Upper lobe of left lung (tissue), 6 donors: ENCODE measurements at regions not wholly inside any gene's neighbourhood (a gene's known extent, or its start where the extent isn't known, plus 50 kb on each side); places are given as distances from the start of the nearest gene placed in this dataset.

Experiments
- ATAC-seq, 2 donors: fragments of 200-7000 bp; cut with Tn5 transposase; one replicate each; pipeline ENCODE4 v1.9.1; 2022; ENCODE audit warnings: mild to moderate bottlenecking in 2 of 2, moderate library complexity in 2 of 2; ENCODE audit not compliant: low FRiP score in 2 of 2
- DNase-seq, 2 donors: peaks; one replicate each; pipeline ENCODE4 v3.0.0-alpha.2; 2019 to 2020
- H3K27ac ChIP-seq, 4 donors: fragments of 200-600 bp; sonication (generic); one replicate each; pipeline ENCODE4 v1.5.1; 2016 to 2019
- H3K27me3 ChIP-seq, 4 donors: fragments of 200-600 bp; sonication (generic); one replicate each; pipeline ENCODE4 v1.5.1; 2017 to 2019
- H3K36me3 ChIP-seq, 4 donors: fragments of 200-600 bp; sonication (generic); one replicate each; pipeline ENCODE4 v1.5.1; 2016 to 2019
- H3K4me1 ChIP-seq, 4 donors: fragments of 200-600 bp; sonication (generic); one replicate each; pipeline ENCODE4 v1.5.1; 2018 to 2019
- H3K4me3 ChIP-seq, 4 donors: fragments of 200-600 bp; sonication (generic); one replicate each; pipeline ENCODE4 v1.5.1; 2017 to 2019; ENCODE audit warnings: mild to moderate bottlenecking in 2 of 4, moderate library complexity in 1 of 4
- H3K9me3 ChIP-seq, 4 donors: fragments of 200-600 bp; sonication (generic); one replicate each; pipeline ENCODE4 v1.5.1; 2018 to 2019
- CTCF ChIP-seq, 6 experiments: fragments of 450-650 bp in 4 of 6; fragments of 200-600 bp in 2 of 6; sonication (generic) in 2 of 6; IDR thresholded peaks; one replicate each; pipeline ENCODE4 v1.5.1; 2016 to 2019; ENCODE audit warnings: antibody characterized with exemption in 6 of 6
- EP300 ChIP-seq, 4 donors: sonication (generic); formaldehyde crosslinking; IDR thresholded peaks; one replicate each; pipeline ENCODE4 v1.5.1; 2017; ENCODE audit warnings: antibody characterized with exemption in 4 of 4, control low read depth in 2 of 4
- POLR2A ChIP-seq, 4 donors: fragments of 450-650 bp; IDR thresholded peaks; one replicate each; pipeline ENCODE4 v1.5.1; 2016 to 2017; ENCODE audit warnings: antibody characterized with exemption in 4 of 4, mild to moderate bottlenecking in 2 of 4
- POLR2AphosphoS5 ChIP-seq, 2 donors: sonication (generic); formaldehyde crosslinking; IDR thresholded peaks; one replicate each; pipeline ENCODE4 v1.5.1; 2017; ENCODE audit warnings: antibody characterized with exemption in 2 of 2
- WGBS, 2 donors: methylation state at CpG; one replicate each; pipeline ENCODE4 v1.1.5; 2017 to 2018; 5-methylcytosine and 5-hydroxymethylcytosine counted together
- donor health status: DM: no; HTN: no; CAD: no; lungs with moderate emphysema.
- donor health status: DM: no; HTN: yes; CAD: no; lungs with severe emphysema.

GRCh38 chr6:44722736-44723135 lies 335.2 kb downstream of the CDC5L start:
- WGBS, 2 donors: 84 to 91% methylated on average over 1 of the region's 1 CpG
- H3K9me3 ChIP-seq: no peaks in the 10 kb centered on the region
- DNase-seq: no peak

GRCh38 chr6:44723439-44724197 lies 336.1 kb downstream of the CDC5L start:
- no peak for ATAC-seq
- TF ChIP-seq POLR2AphosphoS5 (IDR thresholded peaks at IDR 0.05): no peak
- no peak for TF ChIP-seq EP300 (IDR thresholded peaks at IDR 0.05)
- no peak for TF ChIP-seq CTCF (IDR thresholded peaks at IDR 0.05)
- no peak for TF ChIP-seq POLR2A (IDR thresholded peaks at IDR 0.05)
- Histone ChIP-seq H3K4me1 (no peaks in the 10 kb centered on the region), H3K4me3 (no peak overlapping the region), H3K36me3 (no peaks in the 10 kb centered on the region), H3K9me3 (no peaks in the 10 kb centered on the region), H3K27me3 (no peaks in the 10 kb centered on the region), H3K27ac (no peak overlapping the region)
- 81% methylated on average over 5 of the region's 5 CpGs for WGBS, 2 donors
- no peak for DNase-seq

More at GRCh38 chr6:44722736-44723135, 335.2 kb downstream of the CDC5L start:
- no peaks in the 10 kb centered on the region for H3K27me3 ChIP-seq
- no peak for TF ChIP-seq CTCF (IDR thresholded peaks at IDR 0.05)
- H3K4me1 ChIP-seq: no peaks in the 10 kb centered on the region
- no peak overlapping the region for H3K27ac ChIP-seq
- no peak overlapping the region for H3K4me3 ChIP-seq
- no peak for ATAC-seq
- no peaks in the 10 kb centered on the region for H3K36me3 ChIP-seq

GRCh38 chr6:44725070-44725469 lies 337.6 kb downstream of the CDC5L start:
- Histone ChIP-seq H3K27me3 (no peaks in the 10 kb centered on the region), H3K27ac (no peak overlapping the region), H3K4me3 (no peak overlapping the region), H3K36me3 (no peaks in the 10 kb centered on the region), H3K9me3 (no peaks in the 10 kb centered on the region), H3K4me1 (no peaks in the 10 kb centered on the region)
- DNase-seq: no peak
- TF ChIP-seq CTCF (IDR thresholded peaks at IDR 0.05): no peak
- TF ChIP-seq POLR2AphosphoS5 (IDR thresholded peaks at IDR 0.05): no peak
- no peak for TF ChIP-seq EP300 (IDR thresholded peaks at IDR 0.05)
- no peak for TF ChIP-seq POLR2A (IDR thresholded peaks at IDR 0.05)
- WGBS, 2 donors: 65 to 66% methylated on average over 4 of the region's 4 CpGs
- no peak for ATAC-seq

GRCh38 chr6:44727651-44728630 lies 340.4 kb downstream of the CDC5L start:
- TF ChIP-seq POLR2AphosphoS5 (IDR thresholded peaks at IDR 0.05) (no peak), CTCF (IDR thresholded peaks at IDR 0.05) (no peak), EP300 (IDR thresholded peaks at IDR 0.05) (no peak), POLR2A (IDR thresholded peaks at IDR 0.05) (no peak)
- Histone ChIP-seq H3K4me1 (no peaks in the 10 kb centered on the region), H3K4me3 (no peak overlapping the region), H3K36me3 (no peaks in the 10 kb centered on the region), H3K27ac (no peak overlapping the region), H3K27me3 (no peaks in the 10 kb centered on the region), H3K9me3 (no peaks in the 10 kb centered on the region)
- WGBS, 2 donors: 89 to 92% methylated on average over 20 to 43 of the region's 44 CpGs
- ATAC-seq: no peak
- DNase-seq: peak in 1 of 2 donors; percentile 78
